ENCODE measurements at regions not wholly inside any gene's neighbourhood (a gene's known extent, or its start where the extent isn't known, plus 50 kb on each side); places are given as distances from the start of the nearest gene placed in this dataset.
"Not testable (repeated sequence)": the region's sequence is repeated elsewhere in the genome, so short reads cannot be mapped to it uniquely, and the experiment has no call there.

DNA sequence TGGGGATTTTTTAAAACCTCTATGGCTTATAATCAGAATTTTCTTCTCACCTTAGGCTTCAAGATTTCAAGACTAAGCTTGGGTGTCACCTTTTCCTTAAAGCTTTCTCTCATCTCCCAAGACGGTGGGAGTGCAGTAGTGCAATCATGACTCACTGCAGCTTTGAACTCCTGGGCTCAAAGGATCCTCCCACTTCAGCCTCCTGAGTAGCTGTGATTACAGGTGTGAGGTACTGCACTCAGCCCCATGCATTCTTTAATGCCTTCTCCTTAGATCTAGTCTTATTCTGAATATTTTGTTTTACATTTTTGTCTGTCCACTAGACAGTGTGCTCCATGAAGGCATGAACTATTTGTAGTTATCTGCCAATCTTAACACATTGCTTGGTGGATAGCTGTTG is 55.7 kb upstream of the FAT3 start:
- H3K9me3 Mint-ChIP-seq = no peaks in the 10 kb centered on the region
- no peak overlapping the region for H3K4me3 Mint-ChIP-seq
- H3K36me3 Mint-ChIP-seq (ENCODE audit: low read depth) = no peaks in the 10 kb centered on the region

GRCh38 chr11:92167571-92167970 is 57.0 kb upstream of the FAT3 start:
- Mint-ChIP-seq H3K9me3 (no peaks in the 10 kb centered on the region), H3K27ac (no peak overlapping the region), H3K4me1 (no peaks in the 10 kb centered on the region), H3K27me3 (no peaks in the 10 kb centered on the region), H3K4me3 (no peak overlapping the region), H3K36me3 (ENCODE audit: low read depth) (no peaks in the 10 kb centered on the region)
- no peak for DNase-seq
- intact Hi-C loops (cut with micrococcal nuclease) = no loop called here

More for the DNA sequence above, 55.7 kb upstream of the FAT3 start:
- no peak for DNase-seq
- intact Hi-C loops (cut with micrococcal nuclease) = no loop called here
- H3K4me1 Mint-ChIP-seq = no peaks in the 10 kb centered on the region
- H3K27me3 Mint-ChIP-seq = no peaks in the 10 kb centered on the region
- H3K27ac Mint-ChIP-seq = no peak overlapping the region

DNA sequence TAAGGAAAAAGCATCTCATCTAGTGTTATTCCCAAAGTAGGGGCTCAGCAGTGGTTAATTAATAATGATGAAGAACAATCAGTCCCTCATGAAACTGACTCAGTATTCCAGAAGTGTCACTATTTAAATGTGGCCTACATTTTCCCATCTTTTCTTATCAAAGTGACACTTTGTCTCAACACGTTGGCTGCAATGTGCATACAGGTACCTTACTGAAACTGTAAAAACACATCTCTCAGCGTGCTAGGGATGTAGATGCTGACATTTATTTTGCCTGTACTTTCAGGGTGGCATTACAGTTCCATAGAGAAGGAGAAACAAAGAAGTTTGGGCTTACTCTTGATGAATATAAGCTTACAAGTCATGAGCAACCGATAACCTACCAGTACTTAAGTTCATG is 58.3 kb upstream of the FAT3 start:
- no peak overlapping the region for H3K27ac Mint-ChIP-seq
- H3K27me3 Mint-ChIP-seq = no peaks in the 10 kb centered on the region
- no peaks in the 10 kb centered on the region for H3K9me3 Mint-ChIP-seq
- intact Hi-C loops (cut with micrococcal nuclease) = no loop called here
- no peak for DNase-seq
- H3K36me3 Mint-ChIP-seq (ENCODE audit: low read depth) = no peaks in the 10 kb centered on the region
- H3K4me1 Mint-ChIP-seq = no peaks in the 10 kb centered on the region
- H3K4me3 Mint-ChIP-seq = no peak overlapping the region

DNA sequence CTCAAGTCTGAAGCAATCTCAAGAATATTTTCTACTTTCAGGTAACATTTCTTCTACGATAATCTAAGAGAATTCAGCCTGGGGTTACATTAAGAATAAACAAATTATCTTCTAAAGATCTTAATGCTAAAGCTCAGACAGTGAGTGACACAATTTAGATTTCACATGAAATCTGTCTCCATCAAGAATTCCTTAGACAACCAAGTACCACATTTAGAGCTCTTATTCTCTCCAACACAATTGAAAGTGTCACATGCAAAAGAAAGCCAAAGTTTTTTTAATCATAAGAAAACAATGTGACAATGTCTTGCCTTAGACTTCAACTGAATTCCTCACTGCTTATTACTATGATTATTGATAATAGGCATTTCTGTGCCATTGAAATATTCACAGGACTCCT is 60.7 kb upstream of the FAT3 start:
- no peaks in the 10 kb centered on the region for H3K4me1 Mint-ChIP-seq
- no peaks in the 10 kb centered on the region for H3K27me3 Mint-ChIP-seq
- no peak for DNase-seq
- peaks cover 4% of the 10 kb centered on the region for H3K9me3 Mint-ChIP-seq
- H3K36me3 Mint-ChIP-seq (ENCODE audit: low read depth) = no peaks in the 10 kb centered on the region
- intact Hi-C loops (cut with micrococcal nuclease) = no loop called here
- no peak overlapping the region for H3K27ac Mint-ChIP-seq
- H3K4me3 Mint-ChIP-seq = no peak overlapping the region

DNA sequence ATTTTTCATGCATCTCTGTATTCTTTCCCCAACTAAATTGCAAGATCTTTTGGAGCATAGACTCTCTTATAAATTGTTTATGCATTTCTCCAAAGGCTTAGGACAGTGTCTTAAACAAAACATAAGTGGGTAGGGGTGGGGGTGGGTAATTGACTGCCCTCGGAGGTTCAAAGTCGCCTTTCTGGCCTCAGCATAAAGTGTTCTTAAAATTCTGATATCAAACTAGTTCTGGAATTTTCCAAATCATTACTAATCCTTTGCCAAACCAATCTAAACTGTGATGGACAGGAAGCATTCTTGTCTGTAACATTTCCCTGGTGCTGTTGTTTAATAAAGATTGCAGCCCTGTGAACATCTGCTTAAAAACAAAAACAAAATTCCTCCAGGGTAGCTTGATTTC is 61.8 kb upstream of the FAT3 start:
- Mint-ChIP-seq H3K4me3 (no peak overlapping the region), H3K9me3 (peaks cover 4% of the 10 kb centered on the region), H3K4me1 (no peaks in the 10 kb centered on the region), H3K36me3 (ENCODE audit: low read depth) (no peaks in the 10 kb centered on the region), H3K27ac (no peak overlapping the region), H3K27me3 (no peaks in the 10 kb centered on the region)
- intact Hi-C loops (cut with micrococcal nuclease) = no loop called here
- DNase-seq = no peak

DNA sequence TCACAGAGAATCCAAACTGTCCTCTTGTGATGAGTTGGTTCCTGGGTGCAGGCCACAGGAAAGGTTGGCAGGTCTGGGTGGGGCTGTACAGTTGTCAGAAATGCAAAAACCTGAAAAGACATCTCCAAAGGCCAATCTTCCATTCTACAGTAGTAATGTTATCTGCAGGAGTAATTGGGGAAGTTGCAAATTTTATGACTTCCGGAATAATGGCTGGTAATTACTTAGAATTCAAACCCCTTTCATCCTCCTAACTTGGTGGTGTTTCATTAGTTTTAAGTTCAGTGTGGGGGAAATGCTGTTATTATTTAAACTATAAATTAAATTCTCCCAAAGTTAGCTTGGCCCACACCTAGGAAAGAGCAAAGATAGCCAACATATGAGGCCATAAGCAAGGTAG is 64.7 kb upstream of the FAT3 start:
- Mint-ChIP-seq H3K27me3 (no peaks in the 10 kb centered on the region), H3K36me3 (ENCODE audit: low read depth) (no peaks in the 10 kb centered on the region), H3K27ac (no peak overlapping the region), H3K9me3 (peaks cover 4% of the 10 kb centered on the region), H3K4me1 (no peaks in the 10 kb centered on the region), H3K4me3 (no peak overlapping the region)
- no peak for DNase-seq
- intact Hi-C loops (cut with micrococcal nuclease) = no loop called here

- H3K27ac Mint-ChIP-seq; DNase-seq; H3K9me3 Mint-ChIP-seq; intact Hi-C loops (cut with micrococcal nuclease); H3K27me3 Mint-ChIP-seq; H3K36me3 Mint-ChIP-seq (ENCODE audit: low read depth); H3K4me1 Mint-ChIP-seq; H3K4me3 Mint-ChIP-seq: not testable (repeated sequence)
Measured at GRCh38 chr11:92157390-92157789, 67.2 kb upstream of the FAT3 start.

DNA sequence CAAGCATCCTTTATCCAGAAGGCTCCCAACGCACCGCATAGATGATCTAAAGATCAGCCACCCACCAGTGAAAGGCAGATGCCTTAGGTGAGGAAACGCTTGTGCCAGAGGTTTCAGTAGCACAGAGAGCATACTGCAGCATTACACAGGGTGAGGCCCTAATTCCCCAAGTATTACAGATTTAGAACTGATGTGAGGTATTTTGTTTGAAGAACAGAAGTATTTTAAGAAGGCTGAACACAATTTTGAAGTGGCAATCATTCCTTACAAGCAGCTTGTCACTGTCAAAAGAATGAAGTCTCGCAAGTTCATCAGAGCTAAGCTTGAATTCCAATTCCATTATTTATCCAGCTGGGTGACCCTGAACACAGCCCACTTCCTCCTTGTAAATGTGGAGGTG is 70.0 kb upstream of the FAT3 start:
- no peak overlapping the region for H3K27ac Mint-ChIP-seq
- H3K4me3 Mint-ChIP-seq = no peak overlapping the region
- H3K36me3 Mint-ChIP-seq (ENCODE audit: low read depth) = no peaks in the 10 kb centered on the region
- H3K4me1 Mint-ChIP-seq = no peaks in the 10 kb centered on the region
- no peaks in the 10 kb centered on the region for H3K9me3 Mint-ChIP-seq
- DNase-seq = no peak
- no peaks in the 10 kb centered on the region for H3K27me3 Mint-ChIP-seq
- intact Hi-C loops (cut with micrococcal nuclease) = no loop called here

DNA sequence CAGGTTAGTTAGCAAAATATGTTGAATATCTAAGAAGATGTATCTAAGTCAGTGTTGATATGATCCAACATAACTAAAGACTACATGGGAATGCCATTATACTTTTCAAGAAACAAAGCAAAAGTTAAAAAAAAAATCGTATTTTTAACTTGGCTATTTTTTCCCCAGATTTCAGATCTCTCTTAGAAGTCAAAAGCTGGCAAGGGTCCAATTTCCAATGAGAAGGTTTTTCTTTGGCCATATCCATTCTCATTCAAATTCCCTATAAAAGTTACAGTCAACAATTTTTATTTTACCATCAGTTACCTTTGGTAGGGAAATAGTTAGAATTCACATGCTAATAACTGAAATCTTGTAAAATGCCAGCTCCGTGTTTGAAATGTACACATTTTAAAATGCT is 70.5 kb upstream of the FAT3 start:
- H3K9me3 Mint-ChIP-seq = no peaks in the 10 kb centered on the region
- no peak overlapping the region for H3K4me3 Mint-ChIP-seq
- no peaks in the 10 kb centered on the region for H3K4me1 Mint-ChIP-seq
- intact Hi-C loops (cut with micrococcal nuclease) = no loop called here
- H3K36me3 Mint-ChIP-seq (ENCODE audit: low read depth) = no peaks in the 10 kb centered on the region
- H3K27me3 Mint-ChIP-seq = no peaks in the 10 kb centered on the region
- no peak for DNase-seq
- no peak overlapping the region for H3K27ac Mint-ChIP-seq

- no peak for DNase-seq
- Mint-ChIP-seq H3K4me3 (no peak overlapping the region), H3K27me3 (no peaks in the 10 kb centered on the region), H3K36me3 (ENCODE audit: low read depth) (no peaks in the 10 kb centered on the region), H3K9me3 (no peaks in the 10 kb centered on the region), H3K4me1 (no peaks in the 10 kb centered on the region), H3K27ac (no peak overlapping the region)
- intact Hi-C loops (cut with micrococcal nuclease) = no loop called here
Measured at GRCh38 chr11:92153542-92153941, 71.1 kb upstream of the FAT3 start.

DNA sequence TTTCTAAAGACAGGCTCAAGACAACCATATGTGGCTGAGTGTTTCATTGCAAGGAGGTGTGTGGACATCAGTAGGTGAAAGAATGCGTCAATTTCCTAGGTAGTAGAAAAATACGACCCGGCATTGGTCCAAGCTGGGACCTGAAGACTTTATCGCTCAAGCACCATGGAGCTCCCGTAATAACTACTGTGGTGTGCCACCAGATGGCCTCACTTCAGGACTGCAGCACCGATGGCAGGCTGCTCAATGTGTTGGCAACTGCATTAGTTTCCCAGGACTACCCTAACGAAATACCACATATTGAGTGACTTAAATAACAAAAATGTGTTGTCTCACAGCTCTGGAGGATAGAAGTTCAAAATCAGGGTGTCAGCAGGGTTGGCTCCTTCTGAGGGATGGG is 72.4 kb upstream of the FAT3 start:
- DNase-seq = no peak
- no peaks in the 10 kb centered on the region for H3K27me3 Mint-ChIP-seq
- H3K36me3 Mint-ChIP-seq (ENCODE audit: low read depth) = no peaks in the 10 kb centered on the region
- H3K4me1 Mint-ChIP-seq = no peaks in the 10 kb centered on the region
- no peak overlapping the region for H3K27ac Mint-ChIP-seq
- no peak overlapping the region for H3K4me3 Mint-ChIP-seq
- intact Hi-C loops (cut with micrococcal nuclease) = no loop called here
- no peaks in the 10 kb centered on the region for H3K9me3 Mint-ChIP-seq

GRCh38 chr11:92149996-92150395 is 74.6 kb upstream of the FAT3 start:
- Mint-ChIP-seq H3K36me3 (ENCODE audit: low read depth) (no peaks in the 10 kb centered on the region), H3K9me3 (no peaks in the 10 kb centered on the region), H3K27ac (no peak overlapping the region), H3K4me1 (no peaks in the 10 kb centered on the region), H3K27me3 (no peaks in the 10 kb centered on the region), H3K4me3 (no peak overlapping the region)
- DNase-seq = no peak
- intact Hi-C loops (cut with micrococcal nuclease) = no loop called here

DNA sequence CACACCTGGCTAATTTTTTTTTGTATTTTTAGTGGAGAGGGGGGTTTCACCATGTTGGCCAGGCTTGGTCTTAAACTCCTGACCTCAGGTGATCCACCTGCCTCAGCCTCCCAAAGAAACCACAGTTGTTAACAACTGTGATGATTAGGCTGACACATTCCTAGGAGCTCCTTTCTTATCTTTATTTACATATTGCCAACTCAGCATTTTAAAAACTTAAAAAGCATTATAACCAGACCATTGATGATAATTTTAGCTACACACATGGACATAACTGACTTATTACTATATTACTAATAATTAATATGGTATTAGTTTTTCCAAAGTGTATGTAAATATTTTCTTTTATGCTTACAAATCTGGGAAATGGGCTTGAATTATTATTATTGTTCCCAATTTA is 82.9 kb upstream of the FAT3 start:
- no peaks in the 10 kb centered on the region for H3K4me1 Mint-ChIP-seq
- DNase-seq = no peak
- H3K36me3 Mint-ChIP-seq (ENCODE audit: low read depth) = no peaks in the 10 kb centered on the region
- no peak overlapping the region for H3K4me3 Mint-ChIP-seq
- no peaks in the 10 kb centered on the region for H3K27me3 Mint-ChIP-seq
- H3K27ac Mint-ChIP-seq = no peak overlapping the region
- intact Hi-C loops (cut with micrococcal nuclease) = no loop called here
- H3K9me3 Mint-ChIP-seq = no peaks in the 10 kb centered on the region

DNA sequence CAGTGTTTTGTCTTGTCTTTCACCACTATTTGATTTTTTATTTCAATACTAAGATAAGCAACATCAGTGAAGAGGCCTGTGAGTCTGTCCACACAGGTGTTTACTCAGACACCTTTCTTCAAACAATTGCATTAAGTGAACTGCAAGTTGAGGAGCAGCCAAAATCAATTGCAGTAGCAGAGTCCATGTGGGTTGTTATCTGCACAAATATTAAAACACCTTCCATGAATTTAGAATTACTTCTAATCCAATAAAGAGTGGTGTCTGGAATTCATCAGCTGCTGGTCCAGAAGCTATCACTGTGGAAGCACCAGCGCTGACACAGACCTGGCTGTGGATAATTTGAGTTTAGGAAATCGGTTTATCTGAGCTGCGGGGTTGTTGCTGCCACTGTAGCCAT is 83.5 kb upstream of the FAT3 start:
- Mint-ChIP-seq H3K4me3 (no peak overlapping the region), H3K4me1 (no peaks in the 10 kb centered on the region), H3K27me3 (no peaks in the 10 kb centered on the region), H3K36me3 (ENCODE audit: low read depth) (no peaks in the 10 kb centered on the region), H3K9me3 (no peaks in the 10 kb centered on the region), H3K27ac (no peak overlapping the region)
- DNase-seq = no peak
- intact Hi-C loops (cut with micrococcal nuclease) = no loop called here

DNA sequence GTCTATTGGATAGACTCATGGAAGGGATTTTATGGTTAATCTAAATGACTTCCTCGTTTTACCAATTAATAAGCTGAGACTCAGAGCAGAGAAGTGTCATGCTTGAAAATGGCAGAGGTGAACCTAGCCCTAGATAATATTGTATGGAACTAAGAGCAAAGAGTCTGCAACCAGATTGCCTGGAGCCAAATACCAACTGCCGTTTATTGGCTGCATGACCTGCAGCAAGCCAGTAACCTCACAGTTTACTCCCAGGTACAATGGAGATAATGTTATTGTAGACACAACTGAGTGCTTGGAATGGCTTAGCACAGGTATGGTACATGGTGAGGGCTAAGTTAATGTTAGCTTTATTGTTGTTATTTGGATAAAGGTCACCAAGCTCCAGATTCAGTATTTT is 84.6 kb upstream of the FAT3 start:
- Mint-ChIP-seq H3K27ac (no peak overlapping the region), H3K4me1 (no peaks in the 10 kb centered on the region), H3K27me3 (no peaks in the 10 kb centered on the region), H3K4me3 (no peak overlapping the region), H3K9me3 (no peaks in the 10 kb centered on the region), H3K36me3 (ENCODE audit: low read depth) (no peaks in the 10 kb centered on the region)
- DNase-seq = no peak
- intact Hi-C loops (cut with micrococcal nuclease) = no loop called here

GRCh38 chr11:92138296-92138695 is 86.3 kb upstream of the FAT3 start:
- H3K27me3 Mint-ChIP-seq = no peaks in the 10 kb centered on the region
- no peaks in the 10 kb centered on the region for H3K4me1 Mint-ChIP-seq
- no peaks in the 10 kb centered on the region for H3K36me3 Mint-ChIP-seq (ENCODE audit: low read depth)
- H3K27ac Mint-ChIP-seq = no peak overlapping the region
- intact Hi-C loops (cut with micrococcal nuclease) = no loop called here
- H3K9me3 Mint-ChIP-seq = no peaks in the 10 kb centered on the region
- DNase-seq = no peak
- no peak overlapping the region for H3K4me3 Mint-ChIP-seq

Measured in activated CD4-positive, alpha-beta T cell treated with anti-CD3 and anti-CD28 coated beads, Interleukin-2, amount 10 ng/mL, durations not matched to agents 24 days and 14 days (primary cell).